CD8-positive, alpha-beta memory T cell (primary cell): ENCODE measurements at regions not wholly inside any gene's neighbourhood (a gene's known extent, or its start where the extent isn't known, plus 50 kb on each side); places are given as distances from the start of the nearest gene placed in this dataset.
"Not testable (repeated sequence)": the region's sequence is repeated elsewhere in the genome, so short reads cannot be mapped to it uniquely, and the experiment has no call there.

ENCODE experiments used
- CTCF ChIA-PET: fragments of 350-600 bp; sonication (Branson Sonifier 250); formaldehyde crosslinking; loops from one replicate; lab custom pipeline; 2021; ENCODE audit warnings: antibody characterized with exemption; lab: Charles Lee
- POLR2A ChIA-PET: fragments of 350-600 bp; sonication (Branson Sonifier 250); formaldehyde crosslinking; loops from one replicate; lab custom pipeline; 2021; ENCODE audit warnings: antibody characterized with exemption; lab: Charles Lee
- DNase-seq, 5 donors: peaks; one replicate each; pipeline versions ENCODE4 v3.0.0 to v3.0.0-alpha.2; 2020 to 2022; ENCODE audit warnings: mixed read lengths in 1 of 5
- H3K27ac ChIP-seq: one replicate; pipeline ENCODE4 v1.7.0; 2013; ENCODE audit warnings: low read depth, mild to moderate bottlenecking, low read length, moderate library complexity
- H3K27me3 ChIP-seq: 2 replicates; pipeline ENCODE4 v1.7.0; 2013; ENCODE audit warnings: low read length, mild to moderate bottlenecking; ENCODE audit not compliant: insufficient read depth, poor library complexity, severe bottlenecking
- H3K36me3 ChIP-seq: 2 replicates; pipeline ENCODE4 v1.7.0; 2013; ENCODE audit warnings: mild to moderate bottlenecking, low read length, moderate library complexity; ENCODE audit not compliant: insufficient read depth
- H3K4me1 ChIP-seq: 2 replicates; pipeline ENCODE4 v1.7.0; 2013; ENCODE audit warnings: mild to moderate bottlenecking, low read length, moderate library complexity; ENCODE audit not compliant: insufficient read depth
- H3K4me3 ChIP-seq: 2 replicates; pipeline ENCODE4 v1.7.0; 2013; ENCODE audit warnings: mild to moderate bottlenecking, low read length
- H3K9me3 ChIP-seq: 2 replicates; pipeline ENCODE4 v1.7.0; 2013; ENCODE audit warnings: mild to moderate bottlenecking, low read length
- H3K27ac Mint-ChIP-seq, 8 donors: one replicate each; pipeline ENCODE4 v1.8.0; 2020 to 2021; ENCODE audit warnings: mixed read lengths in 8 of 8, mild to moderate bottlenecking in 6 of 8, inconsistent platforms in 3 of 8, moderate library complexity in 3 of 8
- H3K27me3 Mint-ChIP-seq, 2 donors: one replicate each; pipeline ENCODE4 v1.8.0; 2020 to 2021; ENCODE audit warnings: mixed read lengths in 2 of 2, mild to moderate bottlenecking in 1 of 2, moderate library complexity in 1 of 2
- H3K36me3 Mint-ChIP-seq, 3 donors: one replicate each; pipeline ENCODE4 v1.8.0; 2020 to 2021; ENCODE audit warnings: mixed read lengths in 3 of 3, inconsistent platforms in 1 of 3, mild to moderate bottlenecking in 1 of 3
- H3K4me1 Mint-ChIP-seq, 3 donors: one replicate each; pipeline ENCODE4 v1.8.0; 2020 to 2021; ENCODE audit warnings: mixed read lengths in 3 of 3, inconsistent platforms in 1 of 3, mild to moderate bottlenecking in 1 of 3
- H3K4me3 Mint-ChIP-seq, 7 donors: one replicate each; pipeline ENCODE4 v1.8.0; 2020 to 2021; ENCODE audit warnings: mixed read lengths in 7 of 7, mild to moderate bottlenecking in 6 of 7, moderate library complexity in 4 of 7, inconsistent platforms in 2 of 7
- H3K9me3 Mint-ChIP-seq, 5 donors: one replicate each; pipeline ENCODE4 v1.8.0; 2020 to 2022; ENCODE audit warnings: mixed read lengths in 5 of 5, mild to moderate bottlenecking in 3 of 5, moderate library complexity in 2 of 5, inconsistent platforms in 1 of 5

GRCh38 chr14:92247341-92247740 is 75.6 kb upstream of the SLC24A4 start:
- Mint-ChIP-seq H3K4me3 (no peak overlapping the region), H3K4me1 (no peaks in the 10 kb centered on the region), H3K36me3 (peaks cover 1 to 27% (median 4%) of the 10 kb centered on the region in 3 donors), H3K9me3 (peaks cover 15 to 38% (median 25%) of the 10 kb centered on the region in 5 donors), H3K27me3 (peaks cover 11 to 18% of the 10 kb centered on the region in 2 donors), H3K27ac (no peak overlapping the region)
- no peaks in the 10 kb centered on the region for H3K36me3 ChIP-seq
- no peak overlapping the region for H3K27ac ChIP-seq
- ChIA-PET CTCF (no interaction called here), POLR2A (no interaction called here)
- no peaks in the 10 kb centered on the region for H3K4me1 ChIP-seq
- no peak for DNase-seq
- peaks cover 4% of the 10 kb centered on the region for H3K9me3 ChIP-seq
- no peak overlapping the region for H3K4me3 ChIP-seq
- no peaks in the 10 kb centered on the region for H3K27me3 ChIP-seq

- no peaks in the 10 kb centered on the region for H3K4me1 ChIP-seq
- no peak overlapping the region for H3K27ac Mint-ChIP-seq
- POLR2A ChIA-PET: no interaction called here
Observed at GRCh38 chr14:92247947-92248346, 75.0 kb upstream of the SLC24A4 start.

DNA sequence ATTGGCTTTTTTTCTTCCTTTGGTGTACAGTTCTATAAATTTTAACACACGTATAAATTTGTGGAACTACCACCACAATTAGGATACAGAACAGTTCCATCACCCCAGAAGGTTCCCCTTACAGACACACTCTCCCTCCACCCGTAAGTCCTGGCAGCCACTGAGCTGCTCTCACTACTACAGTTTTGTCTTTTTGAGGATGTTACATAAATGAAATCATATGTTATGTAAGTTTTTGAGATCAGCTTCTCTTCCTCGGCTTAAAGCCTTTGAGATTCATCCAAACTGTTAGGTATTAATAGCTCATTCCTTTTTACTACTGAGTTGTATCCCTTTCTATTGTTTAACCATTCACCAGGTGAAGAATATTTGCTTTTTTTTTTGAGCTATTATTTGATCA is 74.3 kb upstream of the SLC24A4 start:
- ChIA-PET POLR2A (no interaction called here), CTCF (no interaction called here)
- Mint-ChIP-seq H3K4me1 (no peaks in the 10 kb centered on the region), H3K36me3 (peaks cover 1 to 26% (median 4%) of the 10 kb centered on the region in 3 donors), H3K9me3 (peaks cover 15 to 33% (median 25%) of the 10 kb centered on the region in 5 donors), H3K4me3 (no peak overlapping the region), H3K27ac (no peak overlapping the region), H3K27me3 (peaks cover 15 to 25% of the 10 kb centered on the region in 2 donors)
- H3K9me3 ChIP-seq: peaks cover 4% of the 10 kb centered on the region
- no peaks in the 10 kb centered on the region for H3K27me3 ChIP-seq
- H3K27ac ChIP-seq: no peak overlapping the region
- DNase-seq: no peak
- no peaks in the 10 kb centered on the region for H3K36me3 ChIP-seq
- no peak overlapping the region for H3K4me3 ChIP-seq
- no peaks in the 10 kb centered on the region for H3K4me1 ChIP-seq

More at GRCh38 chr14:92247947-92248346, 75.0 kb upstream of the SLC24A4 start:
- no peak overlapping the region for H3K27ac ChIP-seq
- Mint-ChIP-seq H3K36me3 (peaks cover 1 to 27% (median 4%) of the 10 kb centered on the region in 3 donors), H3K9me3 (peaks cover 15 to 38% (median 25%) of the 10 kb centered on the region in 5 donors), H3K27me3 (peaks cover 11 to 21% of the 10 kb centered on the region in 2 donors), H3K4me1 (no peaks in the 10 kb centered on the region), H3K4me3 (no peak overlapping the region)
- H3K4me3 ChIP-seq: no peak overlapping the region
- H3K36me3 ChIP-seq: no peaks in the 10 kb centered on the region
- no peak for DNase-seq
- CTCF ChIA-PET: no interaction called here
- H3K9me3 ChIP-seq: peaks cover 4% of the 10 kb centered on the region
- H3K27me3 ChIP-seq: no peaks in the 10 kb centered on the region

DNA sequence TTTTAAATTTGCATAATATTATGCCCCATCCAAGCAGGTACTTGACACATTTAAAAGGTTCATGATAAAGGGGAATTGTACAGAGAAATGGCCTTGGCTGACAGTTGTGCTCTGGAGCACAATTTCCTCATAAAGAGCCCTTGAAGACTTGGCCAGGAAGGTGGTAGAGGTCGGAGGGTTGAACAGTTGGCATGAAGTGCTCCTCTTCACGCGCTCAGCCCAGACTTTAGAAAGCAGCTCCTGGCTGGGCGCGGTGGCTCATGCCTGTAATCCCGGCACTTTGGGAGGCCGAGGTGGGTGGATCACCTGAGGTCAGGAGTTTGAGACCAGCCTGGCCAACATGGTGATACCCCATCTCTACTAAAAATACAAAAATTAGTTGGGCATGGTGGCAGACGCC is 72.6 kb upstream of the SLC24A4 start:
- POLR2A ChIA-PET, H3K4me1 ChIP-seq, H3K27ac Mint-ChIP-seq, H3K4me3 Mint-ChIP-seq, DNase-seq, H3K9me3 ChIP-seq, CTCF ChIA-PET, H3K4me1 Mint-ChIP-seq, H3K27ac ChIP-seq, H3K27me3 ChIP-seq, H3K36me3 ChIP-seq, H3K4me3 ChIP-seq: not testable (repeated sequence)
- Mint-ChIP-seq H3K27me3 (peaks cover 20 to 41% of the 10 kb centered on the region in 2 donors), H3K9me3 (peaks cover 6 to 18% (median 13%) of the 10 kb centered on the region in 5 donors), H3K36me3 (peaks cover 0 to 13% (median 3%) of the 10 kb centered on the region in 3 donors)

- Histone ChIP-seq H3K9me3 (no peaks in the 10 kb centered on the region), H3K27ac (no peak overlapping the region), H3K36me3 (no peaks in the 10 kb centered on the region), H3K27me3 (peaks cover 3% of the 10 kb centered on the region), H3K4me3 (no peak overlapping the region), H3K4me1 (no peaks in the 10 kb centered on the region)
- Mint-ChIP-seq H3K4me3 (no peak overlapping the region), H3K27ac (peak overlapping the region in 1 of 8 donors; percentile 3), H3K4me1 (peaks cover 4 to 7% (median 4%) of the 10 kb centered on the region in 3 donors), H3K27me3 (peaks cover 20 to 55% of the 10 kb centered on the region in 2 donors), H3K36me3 (peaks cover 0 to 2% (median 0%) of the 10 kb centered on the region in 3 donors), H3K9me3 (peaks cover 0 to 3% (median 0%) of the 10 kb centered on the region in 5 donors)
- POLR2A ChIA-PET: no interaction called here
- no peak for DNase-seq
- CTCF ChIA-PET: no interaction called here
Observed at GRCh38 chr14:92252323-92252722, 70.6 kb upstream of the SLC24A4 start.

GRCh38 chr14:92253381-92253894 is 69.5 kb upstream of the SLC24A4 start:
- ChIA-PET CTCF (no interaction called here), POLR2A (no interaction called here)
- Histone ChIP-seq H3K9me3 (no peaks in the 10 kb centered on the region), H3K36me3 (no peaks in the 10 kb centered on the region), H3K4me1 (no peaks in the 10 kb centered on the region), H3K4me3 (no peak overlapping the region), H3K27ac (no peak overlapping the region), H3K27me3 (peaks cover 3% of the 10 kb centered on the region)
- Mint-ChIP-seq H3K9me3 (peaks cover 0 to 1% (median 0%) of the 10 kb centered on the region in 5 donors), H3K27ac (no peak overlapping the region), H3K4me1 (peaks cover 4 to 7% (median 5%) of the 10 kb centered on the region in 3 donors), H3K27me3 (peaks cover 20 to 55% of the 10 kb centered on the region in 2 donors), H3K36me3 (peaks cover 0 to 2% (median 0%) of the 10 kb centered on the region in 3 donors), H3K4me3 (no peak overlapping the region)
- DNase-seq: no peak

GRCh38 chr14:92254786-92255185 is 68.2 kb upstream of the SLC24A4 start:
- Mint-ChIP-seq H3K27me3 (peaks cover 20 to 51% of the 10 kb centered on the region in 2 donors), H3K9me3 (peaks cover 0 to 1% (median 0%) of the 10 kb centered on the region in 5 donors), H3K36me3 (no peaks in the 10 kb centered on the region), H3K27ac (no peak overlapping the region), H3K4me3 (no peak overlapping the region), H3K4me1 (peaks cover 7 to 14% (median 12%) of the 10 kb centered on the region in 3 donors)
- ChIA-PET POLR2A (no interaction called here), CTCF (no interaction called here)
- no peak for DNase-seq
- H3K4me1 ChIP-seq: no peaks in the 10 kb centered on the region
- H3K9me3 ChIP-seq: no peaks in the 10 kb centered on the region
- no peaks in the 10 kb centered on the region for H3K36me3 ChIP-seq
- peaks cover 3% of the 10 kb centered on the region for H3K27me3 ChIP-seq
- H3K27ac ChIP-seq: no peak overlapping the region
- no peak overlapping the region for H3K4me3 ChIP-seq

GRCh38 chr14:92258934-92259333 is 64.0 kb upstream of the SLC24A4 start:
- ChIA-PET POLR2A (no interaction called here), CTCF (no interaction called here)
- Mint-ChIP-seq H3K27ac (no peak overlapping the region), H3K36me3 (no peaks in the 10 kb centered on the region), H3K27me3 (peaks cover 13 to 27% of the 10 kb centered on the region in 2 donors), H3K4me1 (peaks cover 12 to 22% (median 18%) of the 10 kb centered on the region in 3 donors), H3K9me3 (no peaks in the 10 kb centered on the region), H3K4me3 (no peak overlapping the region)
- Histone ChIP-seq H3K27me3 (peaks cover 3% of the 10 kb centered on the region), H3K4me3 (no peak overlapping the region), H3K36me3 (no peaks in the 10 kb centered on the region), H3K4me1 (no peaks in the 10 kb centered on the region), H3K27ac (no peak overlapping the region), H3K9me3 (no peaks in the 10 kb centered on the region)
- DNase-seq: no peak
